ENCODE measurements at regions not wholly inside any gene's neighbourhood (a gene's known extent, or its start where the extent isn't known, plus 50 kb on each side); places are given as distances from the start of the nearest gene placed in this dataset.

GRCh38 chr20:16662467-16662866 is 67.4 kb upstream of the SNRPB2 start:
- no peaks in the 10 kb centered on the region for H3K9me3 ChIP-seq
- 26% methylated on average over 2 of the region's 2 CpGs for WGBS (ENCODE audit: low lambda C conversion rate)

GRCh38 chr20:16661756-16662155 is 68.1 kb upstream of the SNRPB2 start:
- Histone ChIP-seq H4K20me1 (ENCODE audit: insufficient read depth) (no peaks in the 10 kb centered on the region), H2AFZ (ENCODE audit: low read depth) (no peak overlapping the region), H3K79me2 (ENCODE audit: insufficient read depth) (no peaks in the 10 kb centered on the region), H3K9me2 (no peaks in the 10 kb centered on the region), H3K9ac (no peak overlapping the region), H3K9me3 (no peaks in the 10 kb centered on the region), H3K27me3 (ENCODE audit: insufficient read depth) (no peaks in the 10 kb centered on the region), H3K36me3 (replicated peaks in 1 of 2; ENCODE audit: control insufficient read depth in 1 of 2, insufficient read depth in 2 of 2, low read length in 1 of 2) (no peaks in the 10 kb centered on the region), H3K4me1 (ENCODE audit: control insufficient read depth in 1 of 2, insufficient read depth in 2 of 2, low read depth in 1 of 2, low read length in 1 of 2) (no peaks in the 10 kb centered on the region; a peak in 1 of 4 replicates), H3F3A (replicated peaks; ENCODE audit: insufficient read depth) (no peaks in the 10 kb centered on the region), H3K4me2 (no peak overlapping the region), H3K27ac (ENCODE audit: low read depth in 2 of 2, low read length in 1 of 2) (no peak overlapping the region), H3K4me3 (ENCODE audit: low read depth in 2 of 2, low read length in 1 of 2) (no peak overlapping the region)
- DNase-seq: no peak
- ChIA-PET CTCF (no interaction called here), POLR2A (no interaction called here)
- 40% methylated on average over 2 of the region's 2 CpGs for WGBS (ENCODE audit: low lambda C conversion rate)
- TF ChIP-seq JUND (IDR thresholded peaks at IDR 0.05) (no peak), RCOR1 (IDR thresholded peaks at IDR 0.05; ENCODE audit: low read length) (no peak), USF1 (IDR thresholded peaks at IDR 0.05; ENCODE audit: borderline replicate concordance, low read depth) (no peak), ZBTB33 (IDR thresholded peaks at IDR 0.05; ENCODE audit: borderline replicate concordance, low read depth) (no peak), REST (IDR thresholded peaks at IDR 0.05; ENCODE audit: low read depth, low read length) (no peak), POLR2AphosphoS5 (IDR thresholded peaks at IDR 0.05; ENCODE audit: low read depth, low read length) (no peak)

More at GRCh38 chr20:16662467-16662866, 67.4 kb upstream of the SNRPB2 start:
- no peak overlapping the region for H3K4me2 ChIP-seq
- no peak for DNase-seq
- no peaks in the 10 kb centered on the region for H3F3A ChIP-seq (replicated peaks; ENCODE audit: insufficient read depth)
- no peaks in the 10 kb centered on the region for H3K79me2 ChIP-seq (ENCODE audit: insufficient read depth)
- no peak overlapping the region for H3K9ac ChIP-seq
- ChIA-PET POLR2A (no interaction called here), CTCF (interaction anchor here (0.8 kb wide), 1 partner anchor 10 kb away, joined by 4 read pairs; no protein-coding TSS in a partner anchor)
- no peak overlapping the region for H3K27ac ChIP-seq (ENCODE audit: low read depth in 2 of 2, low read length in 1 of 2)
- no peaks in the 10 kb centered on the region for H4K20me1 ChIP-seq (ENCODE audit: insufficient read depth)
- H3K4me3 ChIP-seq (ENCODE audit: low read depth in 2 of 2, low read length in 1 of 2): no peak overlapping the region
- H3K36me3 ChIP-seq (replicated peaks in 1 of 2; ENCODE audit: control insufficient read depth in 1 of 2, insufficient read depth in 2 of 2, low read length in 1 of 2): no peaks in the 10 kb centered on the region
- no peak overlapping the region for H2AFZ ChIP-seq (ENCODE audit: low read depth)
- H3K27me3 ChIP-seq (ENCODE audit: insufficient read depth): no peaks in the 10 kb centered on the region
- no peaks in the 10 kb centered on the region for H3K9me2 ChIP-seq
- TF ChIP-seq ZBTB33 (IDR thresholded peaks at IDR 0.05; ENCODE audit: borderline replicate concordance, low read depth) (no peak), GATA2 (CRISPR knock-in tag; IDR thresholded peaks at IDR 0.05) (no peak), JUND (IDR thresholded peaks at IDR 0.05) (no peak), FOSL2 (IDR thresholded peaks at IDR 0.05; ENCODE audit: borderline replicate concordance, low read depth) (no peak), SIN3A (IDR thresholded peaks at IDR 0.05; ENCODE audit: borderline replicate concordance, low read depth, low read length) (no peak), RCOR1 (IDR thresholded peaks at IDR 0.05; ENCODE audit: low read length) (no peak), CHD2 (IDR thresholded peaks at IDR 0.05; ENCODE audit: low read length, partially characterized antibody) (no peak), NFIC (IDR thresholded peaks at IDR 0.05; ENCODE audit: borderline replicate concordance) (no peak), FOXJ3 (CRISPR knock-in tag; IDR thresholded peaks at IDR 0.05) (no peak), FOXM1 (IDR thresholded peaks at IDR 0.05; ENCODE audit: low read depth) (no peak), TAF1 (IDR thresholded peaks at IDR 0.05; ENCODE audit: borderline replicate concordance, low read depth, low read length) (no peak), PBX3 (IDR thresholded peaks at IDR 0.05) (no peak)
- no peaks in the 10 kb centered on the region; a peak in 1 of 4 replicates for H3K4me1 ChIP-seq (ENCODE audit: control insufficient read depth in 1 of 2, insufficient read depth in 2 of 2, low read depth in 1 of 2, low read length in 1 of 2)

Data from SK-N-SH (cell line).